GM21717 (cell line): ENCODE measurements at regions not wholly inside any gene's neighbourhood (a gene's known extent, or its start where the extent isn't known, plus 50 kb on each side); places are given as distances from the start of the nearest gene placed in this dataset.
"Not testable (repeated sequence)": the region's sequence is repeated elsewhere in the genome, so short reads cannot be mapped to it uniquely, and the experiment has no call there.

ENCODE experiments used
- ATAC-seq: cut with Tn5 transposase; IDR thresholded peaks from one replicate; pipeline ENCODE4 v1.9.1; 2021; ENCODE audit warnings: mild to moderate bottlenecking, moderate library complexity; ENCODE audit not compliant: unreplicated experiment

GRCh38 chrX:81857192-81857591, 655.3 kb downstream of the SH3BGRL start:
- ATAC-seq = no peak

GRCh38 chrX:81866873-81867272, 665.0 kb downstream of the SH3BGRL start:
- no peak for ATAC-seq

GRCh38 chrX:81868979-81869378, 667.1 kb downstream of the SH3BGRL start:
- ATAC-seq = no peak

- no peak for ATAC-seq
Observed at GRCh38 chrX:81874807-81875206, 672.9 kb downstream of the SH3BGRL start.

GRCh38 chrX:81875800-81876199, 673.9 kb downstream of the SH3BGRL start:
- no peak for ATAC-seq

- no peak for ATAC-seq
Observed at GRCh38 chrX:81876437-81876836, 674.5 kb downstream of the SH3BGRL start.

- no peak for ATAC-seq
Observed at GRCh38 chrX:81890521-81890920, 688.6 kb downstream of the SH3BGRL start.

- ATAC-seq = no peak
Observed at GRCh38 chrX:81900522-81900921, 698.6 kb downstream of the SH3BGRL start.

- ATAC-seq = no peak
Observed at GRCh38 chrX:81925812-81926211, 723.9 kb downstream of the SH3BGRL start.

- not testable (repeated sequence) for ATAC-seq
Observed at GRCh38 chrX:81945911-81946310, 744.0 kb downstream of the SH3BGRL start.

- ATAC-seq = no peak
Observed at GRCh38 chrX:81957318-81957717, 755.4 kb downstream of the SH3BGRL start.

- ATAC-seq = peak; percentile 83
Observed at GRCh38 chrX:81957900-81958545, 756.1 kb downstream of the SH3BGRL start.

GRCh38 chrX:81959964-81960363, 758.1 kb downstream of the SH3BGRL start:
- ATAC-seq = no peak

- ATAC-seq = not testable (repeated sequence)
Observed at GRCh38 chrX:81974413-81974812, 772.5 kb downstream of the SH3BGRL start.

GRCh38 chrX:81979806-81980515, 778.1 kb downstream of the SH3BGRL start:
- no peak for ATAC-seq

- ATAC-seq = not testable (repeated sequence)
Observed at GRCh38 chrX:81987217-81987616, 785.3 kb downstream of the SH3BGRL start.

- ATAC-seq = no peak
Observed at GRCh38 chrX:81996166-81996565, 794.3 kb downstream of the SH3BGRL start.

GRCh38 chrX:82029571-82030218, 827.8 kb downstream of the SH3BGRL start:
- ATAC-seq = no peak

- ATAC-seq = no peak
Observed at GRCh38 chrX:82031250-82031649, 829.3 kb downstream of the SH3BGRL start.

- ATAC-seq = no peak
Observed at GRCh38 chrX:82038793-82039192, 836.9 kb downstream of the SH3BGRL start.

- ATAC-seq = no peak
Observed at GRCh38 chrX:82041034-82041433, 839.1 kb downstream of the SH3BGRL start.

GRCh38 chrX:82058728-82059127, 856.8 kb downstream of the SH3BGRL start:
- ATAC-seq = no peak
